GM18502 (cell line): ENCODE measurements at regions not wholly inside any gene's neighbourhood (a gene's known extent, or its start where the extent isn't known, plus 50 kb on each side); places are given as distances from the start of the nearest gene placed in this dataset.

Experiments used
- ATAC-seq: cut with Tn5 transposase; IDR thresholded peaks from one replicate; pipeline ENCODE4 v1.9.1; 2021; ENCODE audit warnings: mild to moderate bottlenecking; ENCODE audit not compliant: unreplicated experiment, poor library complexity

- no peak for ATAC-seq
Measured at GRCh38 chr2:136167721-136168475, 49.9 kb upstream of the CXCR4 start.
